GM23338 (cell line): ENCODE measurements at regions not wholly inside any gene's neighbourhood (a gene's known extent, or its start where the extent isn't known, plus 50 kb on each side); places are given as distances from the start of the nearest gene placed in this dataset.
A peak's percentile ranks its signal among the peaks of the same experiment; 100 is the strongest.

Experiments
- ATAC-seq: fragments of 200-7000 bp; cut with Tn5 transposase; 3 replicates; pipeline ENCODE4 v1.9.1; 2020
- DNase-seq: peaks from one replicate; pipeline ENCODE4 v3.0.0-alpha.2; 2015; ENCODE audit warnings: low spot score
- H2AFZ ChIP-seq: fragments of 200-600 bp; sonication (generic); 2 replicates; pipeline ENCODE4 v1.8.0; 2016; ENCODE audit warnings: antibody characterized with exemption, mild to moderate bottlenecking, moderate library complexity
- H3F3A ChIP-seq: fragments of 200-600 bp; sonication (generic); replicated peaks from 2 replicates; pipeline ENCODE4 v1.8.0; 2017; ENCODE audit warnings: antibody characterized with exemption, mixed run types, low read depth
- H3K27ac ChIP-seq: fragments of 200-600 bp; sonication (generic); 2 replicates; pipeline ENCODE4 v1.6.1; 2016; ENCODE audit warnings: low read depth
- H3K27me3 ChIP-seq: fragments of 200-600 bp; sonication (generic); 2 replicates; pipeline ENCODE4 v1.8.0; 2016; ENCODE audit warnings: mild to moderate bottlenecking, mixed run types, moderate library complexity; ENCODE audit not compliant: insufficient read depth
- H3K36me3 ChIP-seq: fragments of 200-600 bp; sonication (generic); 2 replicates; pipeline ENCODE4 v1.8.0; 2016; ENCODE audit warnings: mild to moderate bottlenecking; ENCODE audit not compliant: insufficient read depth
- H3K4me1 ChIP-seq: fragments of 200-600 bp; sonication (generic); 2 replicates; pipeline ENCODE4 v1.8.0; 2016; ENCODE audit warnings: mild to moderate bottlenecking, moderate library complexity; ENCODE audit not compliant: insufficient read depth
- H3K4me2 ChIP-seq: fragments of 200-600 bp; sonication (generic); 2 replicates; pipeline ENCODE4 v1.7.1; 2017; ENCODE audit warnings: mixed run types
- H3K4me3 ChIP-seq: fragments of 200-600 bp; sonication (generic); 2 replicates; pipeline ENCODE4 v1.6.1; 2016; ENCODE audit warnings: mixed run types
- H3K79me2 ChIP-seq: fragments of 200-600 bp; sonication (generic); replicated peaks from 2 replicates; pipeline ENCODE4 v1.8.0; 2017; ENCODE audit warnings: mild to moderate bottlenecking; ENCODE audit not compliant: insufficient read depth
- H3K9me2 ChIP-seq: fragments of 200-600 bp; sonication (generic); 2 replicates; pipeline ENCODE4 v1.8.0; 2017; ENCODE audit not compliant: insufficient read depth
- H4K20me1 ChIP-seq: fragments of 200-600 bp; sonication (generic); replicated peaks from 2 replicates; pipeline ENCODE4 v1.8.0; 2017; ENCODE audit warnings: mild to moderate bottlenecking; ENCODE audit not compliant: insufficient read depth
- H3K27ac Mint-ChIP-seq: 2 replicates; pipeline ENCODE4 v1.8.0; 2020; ENCODE audit warnings: inconsistent platforms, mild to moderate bottlenecking, moderate library complexity, mixed read lengths
- H3K27me3 Mint-ChIP-seq: 3 replicates; pipeline ENCODE4 v1.8.0; 2022; ENCODE audit warnings: low read depth, mild to moderate bottlenecking, moderate library complexity, mixed read lengths, inconsistent platforms; ENCODE audit not compliant: insufficient read depth, poor library complexity
- H3K36me3 Mint-ChIP-seq: 3 replicates; pipeline ENCODE4 v1.8.0; 2021; ENCODE audit warnings: low read depth, mild to moderate bottlenecking, inconsistent platforms, moderate library complexity, mixed read lengths
- H3K4me1 Mint-ChIP-seq: 3 replicates; pipeline ENCODE4 v1.8.0; 2020; ENCODE audit warnings: mild to moderate bottlenecking, inconsistent platforms, mixed read lengths
- H3K4me3 Mint-ChIP-seq: 3 replicates; pipeline ENCODE4 v1.8.0; 2021; ENCODE audit warnings: moderate library complexity, mild to moderate bottlenecking, inconsistent platforms, mixed read lengths
- H3K9me3 Mint-ChIP-seq: 3 replicates; pipeline ENCODE4 v1.8.0; 2020; ENCODE audit warnings: moderate library complexity, mild to moderate bottlenecking, inconsistent platforms, mixed read lengths
- CTCF ChIP-seq, 2 experiments: fragments of 200-600 bp in 1 of 2; sonication (generic) in 1 of 2; conservative IDR thresholded peaks; 2 replicates each; pipeline versions ENCODE4 v1.5.1 to v1.6.1; 2016 to 2017; ENCODE audit warnings: antibody characterized with exemption in 2 of 2, low read depth in 2 of 2, mild to moderate bottlenecking in 2 of 2, moderate library complexity in 1 of 2
- JUNB ChIP-seq: IDR thresholded peaks from one replicate; pipeline ENCODE4 v1.6.1; 2016; ENCODE audit warnings: antibody characterized with exemption; ENCODE audit not compliant: unreplicated experiment
- NANOG ChIP-seq: IDR thresholded peaks from 2 replicates; pipeline ENCODE4 v1.6.1; 2016; ENCODE audit warnings: antibody characterized with exemption, borderline replicate concordance
- POLR2AphosphoS5 ChIP-seq: IDR thresholded peaks from 2 replicates; pipeline ENCODE4 v1.6.1; 2016; ENCODE audit warnings: antibody characterized with exemption, low read depth
- ZNF331 ChIP-seq: fragments of 250-450 bp; sonication (Bioruptor Pico); IDR thresholded peaks from 2 replicates; pipeline ENCODE4 v1.5.0; 2020; ENCODE audit warnings: low read depth, mild to moderate bottlenecking, moderate library complexity
- TF ChIP-seq, protein P1 (sequence below): IDR thresholded peaks from one replicate; pipeline ENCODE4 v1.6.1; 2018; ENCODE audit warnings: antibody characterized with exemption; ENCODE audit not compliant: unreplicated experiment

GRCh38 chr6:159376516-159377158 lies 207.4 kb downstream of the FNDC1 start:
- no peak for ATAC-seq
- TF ChIP-seq POLR2AphosphoS5 = no peak
- TF ChIP-seq ZNF331 = no peak
- Mint-ChIP-seq H3K4me3 (no peak overlapping the region), H3K27ac (no peak overlapping the region), H3K27me3 (peaks cover 4% of the 10 kb centered on the region), H3K4me1 (no peaks in the 10 kb centered on the region), H3K36me3 (no peaks in the 10 kb centered on the region), H3K9me3 (peaks cover 7% of the 10 kb centered on the region)
- H4K20me1 ChIP-seq = no peaks in the 10 kb centered on the region
- H3F3A ChIP-seq = no peaks in the 10 kb centered on the region
- DNase-seq = no peak
- no peaks in the 10 kb centered on the region for H3K27me3 ChIP-seq
- no peak overlapping the region for H3K4me3 ChIP-seq
- H3K36me3 ChIP-seq = no peaks in the 10 kb centered on the region
- peaks cover 6% of the 10 kb centered on the region; the same call in 1 of the 2 replicates for H3K9me2 ChIP-seq
- no peaks in the 10 kb centered on the region for H3K79me2 ChIP-seq
- H2AFZ ChIP-seq = 0 out of 2 replicates have a peak overlapping the region, but pooled peaks have one; percentile 14
- H3K4me1 ChIP-seq = no peaks in the 10 kb centered on the region
- H3K27ac ChIP-seq = no peak overlapping the region
- no peak overlapping the region for H3K4me2 ChIP-seq

DNA sequence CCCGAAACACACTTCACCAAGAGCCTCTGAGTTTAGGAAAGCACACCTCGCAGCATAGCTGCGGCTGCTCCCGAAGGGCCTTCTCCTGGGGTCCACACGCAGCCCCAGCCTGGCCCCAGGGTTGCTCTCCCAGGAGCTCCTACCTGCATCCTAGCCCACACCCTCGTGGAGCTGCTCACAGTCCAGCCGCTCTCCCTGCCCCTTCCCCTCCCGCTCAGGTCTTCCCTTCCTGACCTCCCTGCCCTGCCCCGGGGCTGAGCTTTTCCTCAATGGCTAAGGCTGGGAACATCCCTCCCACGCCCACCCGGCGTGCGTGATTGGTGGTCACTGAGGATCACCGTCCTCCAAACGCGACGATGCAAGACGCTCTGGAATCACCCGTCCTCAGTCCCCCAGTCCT lies 205.8 kb downstream of the FNDC1 start:
- peaks cover 22% of the 10 kb centered on the region for H3K9me3 Mint-ChIP-seq
- no peak for DNase-seq
- Histone ChIP-seq H3K4me1 (no peaks in the 10 kb centered on the region), H3K27me3 (no peaks in the 10 kb centered on the region), H3F3A (no peaks in the 10 kb centered on the region), H4K20me1 (no peaks in the 10 kb centered on the region), H3K27ac (no peak overlapping the region), H3K4me3 (no peak overlapping the region), H3K4me2 (no peak overlapping the region), H3K36me3 (no peaks in the 10 kb centered on the region), H3K9me2 (peaks cover 3% of the 10 kb centered on the region; the same call in 1 of the 2 replicates), H3K79me2 (no peaks in the 10 kb centered on the region), H2AFZ (no peak overlapping the region)
- H3K4me1 Mint-ChIP-seq = no peaks in the 10 kb centered on the region
- H3K27ac Mint-ChIP-seq = no peak overlapping the region
- H3K36me3 Mint-ChIP-seq = peaks cover 7% of the 10 kb centered on the region; the same call in 1 of the 3 replicates
- H3K27me3 Mint-ChIP-seq = peaks cover 4% of the 10 kb centered on the region
- TF ChIP-seq CTCF (conservative IDR thresholded peaks at IDR 0.05; ENCODE audit: low read depth in 2 of 2) (no peak), NANOG (no peak), ZNF331 (no peak), JUNB (no peak)
- TF ChIP-seq, protein P1, sequence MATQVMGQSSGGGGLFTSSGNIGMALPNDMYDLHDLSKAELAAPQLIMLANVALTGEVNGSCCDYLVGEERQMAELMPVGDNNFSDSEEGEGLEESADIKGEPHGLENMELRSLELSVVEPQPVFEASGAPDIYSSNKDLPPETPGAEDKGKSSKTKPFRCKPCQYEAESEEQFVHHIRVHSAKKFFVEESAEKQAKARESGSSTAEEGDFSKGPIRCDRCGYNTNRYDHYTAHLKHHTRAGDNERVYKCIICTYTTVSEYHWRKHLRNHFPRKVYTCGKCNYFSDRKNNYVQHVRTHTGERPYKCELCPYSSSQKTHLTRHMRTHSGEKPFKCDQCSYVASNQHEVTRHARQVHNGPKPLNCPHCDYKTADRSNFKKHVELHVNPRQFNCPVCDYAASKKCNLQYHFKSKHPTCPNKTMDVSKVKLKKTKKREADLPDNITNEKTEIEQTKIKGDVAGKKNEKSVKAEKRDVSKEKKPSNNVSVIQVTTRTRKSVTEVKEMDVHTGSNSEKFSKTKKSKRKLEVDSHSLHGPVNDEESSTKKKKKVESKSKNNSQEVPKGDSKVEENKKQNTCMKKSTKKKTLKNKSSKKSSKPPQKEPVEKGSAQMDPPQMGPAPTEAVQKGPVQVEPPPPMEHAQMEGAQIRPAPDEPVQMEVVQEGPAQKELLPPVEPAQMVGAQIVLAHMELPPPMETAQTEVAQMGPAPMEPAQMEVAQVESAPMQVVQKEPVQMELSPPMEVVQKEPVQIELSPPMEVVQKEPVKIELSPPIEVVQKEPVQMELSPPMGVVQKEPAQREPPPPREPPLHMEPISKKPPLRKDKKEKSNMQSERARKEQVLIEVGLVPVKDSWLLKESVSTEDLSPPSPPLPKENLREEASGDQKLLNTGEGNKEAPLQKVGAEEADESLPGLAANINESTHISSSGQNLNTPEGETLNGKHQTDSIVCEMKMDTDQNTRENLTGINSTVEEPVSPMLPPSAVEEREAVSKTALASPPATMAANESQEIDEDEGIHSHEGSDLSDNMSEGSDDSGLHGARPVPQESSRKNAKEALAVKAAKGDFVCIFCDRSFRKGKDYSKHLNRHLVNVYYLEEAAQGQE = no peak
- no peak overlapping the region for H3K4me3 Mint-ChIP-seq
- ATAC-seq = no peak
